CD4-positive, alpha-beta T cell (primary cell): ENCODE measurements at regions not wholly inside any gene's neighbourhood (a gene's known extent, or its start where the extent isn't known, plus 50 kb on each side); places are given as distances from the start of the nearest gene placed in this dataset.

Source experiments
- ATAC-seq: fragments of 200-7000 bp; cut with Tn5 transposase; one replicate; pipeline ENCODE4 v1.10.0; 2022; ENCODE audit warnings: mild to moderate bottlenecking; ENCODE audit not compliant: poor library complexity
- CTCF ChIA-PET: fragments of 350-600 bp; sonication (Branson Sonifier 250); formaldehyde crosslinking; loops from one replicate; lab custom pipeline; 2021; ENCODE audit warnings: antibody characterized with exemption, inconsistent platforms; lab: Charles Lee
- POLR2A ChIA-PET: fragments of 350-600 bp; sonication (Branson Sonifier 250); formaldehyde crosslinking; loops from one replicate; lab custom pipeline; 2021; ENCODE audit warnings: antibody characterized with exemption, inconsistent platforms; lab: Charles Lee
- DNase-seq, 14 experiments: peaks; one replicate each; pipeline ENCODE4 v3.0.0-alpha.2; 2013 to 2020; ENCODE audit warnings: mixed read lengths in 2 of 14
- H3K27ac ChIP-seq, 2 donors: one replicate each; pipeline versions ENCODE4 v1.5.1 to v1.7.0; 2013; ENCODE audit warnings: low read length in 2 of 2, low read depth in 1 of 2, mild to moderate bottlenecking in 1 of 2
- H3K27me3 ChIP-seq, 2 experiments: 1 replicate in 1 of 2; 2 replicates in 1 of 2; pipeline versions ENCODE4 v1.6.1 to v1.7.0; 2013; ENCODE audit warnings: low read length in 2 of 2, control low read depth in 1 of 2, mild to moderate bottlenecking in 1 of 2, moderate library complexity in 1 of 2; ENCODE audit not compliant: insufficient read depth in 2 of 2, control insufficient read depth in 1 of 2
- H3K36me3 ChIP-seq: one replicate; pipeline ENCODE4 v1.6.1; 2013; ENCODE audit warnings: low read length, control low read depth; ENCODE audit not compliant: insufficient read depth
- H3K4me1 ChIP-seq: one replicate; pipeline ENCODE4 v1.6.1; 2013; ENCODE audit warnings: low read length, control low read depth; ENCODE audit not compliant: insufficient read depth
- H3K4me3 ChIP-seq: one replicate; pipeline ENCODE4 v1.5.1; 2013; ENCODE audit warnings: mild to moderate bottlenecking, low read length, moderate library complexity
- H3K9me3 ChIP-seq, 2 experiments: 1 replicate in 1 of 2; 2 replicates in 1 of 2; pipeline versions ENCODE4 v1.6.1 to v1.7.0; 2013; ENCODE audit warnings: low read length in 2 of 2, mild to moderate bottlenecking in 2 of 2, control low read depth in 1 of 2, moderate library complexity in 1 of 2; ENCODE audit not compliant: control insufficient read depth in 1 of 2, insufficient read depth in 1 of 2
- H3K27ac Mint-ChIP-seq: one replicate; pipeline ENCODE4 v1.8.0; 2020; ENCODE audit warnings: mixed read lengths
- H3K27me3 Mint-ChIP-seq: one replicate; pipeline ENCODE4 v1.8.0; 2021; ENCODE audit warnings: mixed read lengths
- H3K36me3 Mint-ChIP-seq: one replicate; pipeline ENCODE4 v1.8.0; 2021; ENCODE audit warnings: low read depth, mixed read lengths
- H3K4me1 Mint-ChIP-seq: one replicate; pipeline ENCODE4 v1.8.0; 2021; ENCODE audit warnings: low read depth, mixed read lengths
- H3K4me3 Mint-ChIP-seq: one replicate; pipeline ENCODE4 v1.8.0; 2020; ENCODE audit warnings: mild to moderate bottlenecking, mixed read lengths
- H3K9me3 Mint-ChIP-seq: one replicate; pipeline ENCODE4 v1.8.0; 2020; ENCODE audit warnings: mixed read lengths
- intact Hi-C, 2 experiments: fragments of 100-400 bp; cut with DNase I in 1 of 2; cut with micrococcal nuclease in 1 of 2; formaldehyde crosslinking; loops; one replicate each; pipeline versions ENCODE4 v1.15.1 to v1.9.0; 2023 to 2025; cut with DNase I, micrococcal nuclease
- TF ChIP-seq, protein P1 (sequence below): fragments of 200-600 bp; IDR thresholded peaks from one replicate; pipeline ENCODE4 v1.8.0; 2022; ENCODE audit warnings: antibody characterized with exemption, mild to moderate bottlenecking

DNA sequence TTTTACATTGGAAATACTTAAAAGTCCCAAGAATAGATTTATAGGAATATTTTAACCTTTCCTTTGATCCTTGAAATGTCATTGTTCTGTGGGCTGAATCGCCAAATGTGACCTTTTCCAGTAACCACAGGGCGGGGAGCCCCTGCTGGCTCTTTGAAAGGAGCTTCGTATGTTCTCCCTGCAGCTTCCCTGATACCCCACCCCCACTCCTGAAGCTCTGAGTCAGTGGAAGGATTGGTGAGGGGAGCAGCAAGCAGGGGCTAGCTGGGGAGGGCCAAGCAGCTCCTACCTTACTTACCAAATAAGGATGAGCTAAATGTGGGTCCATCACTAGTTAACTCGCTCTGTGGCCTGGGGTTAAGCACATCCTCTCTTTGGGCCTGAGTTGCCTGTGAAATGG lies 87.7 kb downstream of the CHST1 start:
- peaks cover 61% of the 10 kb centered on the region for H3K27me3 Mint-ChIP-seq
- no peaks in the 10 kb centered on the region for H3K9me3 Mint-ChIP-seq
- no peaks in the 10 kb centered on the region for H3K36me3 Mint-ChIP-seq
- Histone ChIP-seq H3K27ac (no peak overlapping the region), H3K9me3 (peaks cover 0 to 7% of the 10 kb centered on the region in 2 experiments), H3K4me1 (no peaks in the 10 kb centered on the region), H3K27me3 (peaks cover 19 to 23% of the 10 kb centered on the region in 2 experiments), H3K36me3 (no peaks in the 10 kb centered on the region), H3K4me3 (no peak overlapping the region)
- POLR2A ChIA-PET = no interaction called here
- no peak for ATAC-seq
- intact Hi-C loops = no loop called here
- H3K27ac Mint-ChIP-seq = no peak overlapping the region
- TF ChIP-seq, protein P1, sequence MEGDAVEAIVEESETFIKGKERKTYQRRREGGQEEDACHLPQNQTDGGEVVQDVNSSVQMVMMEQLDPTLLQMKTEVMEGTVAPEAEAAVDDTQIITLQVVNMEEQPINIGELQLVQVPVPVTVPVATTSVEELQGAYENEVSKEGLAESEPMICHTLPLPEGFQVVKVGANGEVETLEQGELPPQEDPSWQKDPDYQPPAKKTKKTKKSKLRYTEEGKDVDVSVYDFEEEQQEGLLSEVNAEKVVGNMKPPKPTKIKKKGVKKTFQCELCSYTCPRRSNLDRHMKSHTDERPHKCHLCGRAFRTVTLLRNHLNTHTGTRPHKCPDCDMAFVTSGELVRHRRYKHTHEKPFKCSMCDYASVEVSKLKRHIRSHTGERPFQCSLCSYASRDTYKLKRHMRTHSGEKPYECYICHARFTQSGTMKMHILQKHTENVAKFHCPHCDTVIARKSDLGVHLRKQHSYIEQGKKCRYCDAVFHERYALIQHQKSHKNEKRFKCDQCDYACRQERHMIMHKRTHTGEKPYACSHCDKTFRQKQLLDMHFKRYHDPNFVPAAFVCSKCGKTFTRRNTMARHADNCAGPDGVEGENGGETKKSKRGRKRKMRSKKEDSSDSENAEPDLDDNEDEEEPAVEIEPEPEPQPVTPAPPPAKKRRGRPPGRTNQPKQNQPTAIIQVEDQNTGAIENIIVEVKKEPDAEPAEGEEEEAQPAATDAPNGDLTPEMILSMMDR = no peak
- H3K4me1 Mint-ChIP-seq = no peaks in the 10 kb centered on the region
- no peak overlapping the region for H3K4me3 Mint-ChIP-seq
- CTCF ChIA-PET = no interaction called here
- no peak for DNase-seq

DNA sequence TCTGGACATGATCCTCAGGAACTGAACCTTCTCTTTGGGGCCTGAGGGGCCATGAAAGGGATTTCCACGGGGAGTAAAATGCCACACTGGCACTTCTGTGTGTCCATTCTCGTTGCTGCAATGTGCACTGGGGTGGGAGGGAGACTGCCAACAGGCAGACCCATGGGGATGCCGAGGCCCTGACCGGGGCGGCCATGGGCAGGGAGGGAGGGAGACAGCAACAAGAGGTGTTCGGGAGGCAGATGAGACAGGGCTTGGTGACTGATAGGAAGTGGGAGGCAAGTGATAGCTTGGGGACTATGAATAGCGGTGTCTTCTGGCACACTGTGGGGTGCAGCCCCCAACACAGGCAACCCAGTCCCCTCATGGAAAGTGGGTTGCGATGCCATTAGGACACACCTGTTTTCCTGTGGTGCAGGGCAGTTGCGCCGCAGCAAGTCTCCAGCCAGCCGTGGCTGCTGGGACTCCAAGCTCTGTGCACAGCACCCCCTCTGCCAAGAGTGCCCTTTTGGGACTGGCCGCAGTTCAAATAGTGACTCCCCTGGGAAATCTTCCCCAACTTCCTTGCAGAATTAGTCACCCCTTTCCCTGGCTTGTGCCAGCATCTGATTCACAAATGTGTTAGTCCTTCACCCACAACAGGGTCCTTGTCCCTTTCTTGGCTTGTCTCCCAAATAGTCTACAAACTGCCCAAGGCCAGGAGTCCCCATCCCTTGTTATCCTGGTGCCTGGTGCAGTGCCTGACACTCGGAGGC lies 88.8 kb downstream of the CHST1 start:
- peaks cover 0 to 7% of the 10 kb centered on the region in 2 experiments for H3K9me3 ChIP-seq
- no peak overlapping the region for H3K4me3 Mint-ChIP-seq
- DNase-seq (no peak), ATAC-seq (no peak)
- H3K27ac ChIP-seq = no peak overlapping the region
- TF ChIP-seq, protein P1 = no peak
- intact Hi-C loops = no loop called here
- no peaks in the 10 kb centered on the region for H3K4me1 ChIP-seq
- POLR2A ChIA-PET = no interaction called here
- H3K9me3 Mint-ChIP-seq = no peaks in the 10 kb centered on the region
- no peak overlapping the region for H3K4me3 ChIP-seq
- H3K27me3 Mint-ChIP-seq = peaks cover 57% of the 10 kb centered on the region
- H3K36me3 ChIP-seq = no peaks in the 10 kb centered on the region
- CTCF ChIA-PET = no interaction called here
- H3K36me3 Mint-ChIP-seq = no peaks in the 10 kb centered on the region
- H3K4me1 Mint-ChIP-seq = no peaks in the 10 kb centered on the region
- H3K27ac Mint-ChIP-seq = no peak overlapping the region
- peaks cover 10 to 27% of the 10 kb centered on the region in 2 experiments for H3K27me3 ChIP-seq

DNA sequence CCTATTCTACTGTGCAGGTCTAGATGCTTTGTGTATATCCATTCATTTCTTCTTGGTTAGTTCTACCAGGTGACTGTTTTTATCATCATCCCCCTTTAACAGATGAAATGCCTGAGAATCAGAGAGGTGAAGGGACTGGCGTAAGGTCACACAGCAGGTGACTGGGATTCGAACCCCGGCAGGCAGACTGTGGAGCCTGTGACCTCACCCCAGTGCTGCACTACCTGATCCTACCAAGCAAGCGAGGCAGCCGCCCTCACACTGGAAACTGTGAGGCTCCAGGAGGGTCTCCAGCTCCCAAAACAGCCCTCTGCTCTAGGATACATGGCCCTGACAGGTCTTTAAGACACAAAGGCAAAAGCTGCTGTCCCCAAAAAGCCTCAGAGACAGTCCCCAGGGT lies 91.7 kb downstream of the CHST1 start:
- no peaks in the 10 kb centered on the region for H3K36me3 Mint-ChIP-seq
- H3K27me3 ChIP-seq = peaks cover 5 to 18% of the 10 kb centered on the region in 2 experiments
- CTCF ChIA-PET = no interaction called here
- DNase-seq = no peak
- H3K9me3 Mint-ChIP-seq = no peaks in the 10 kb centered on the region
- ATAC-seq = no peak
- TF ChIP-seq, protein P1 = no peak
- POLR2A ChIA-PET = no interaction called here
- H3K27ac Mint-ChIP-seq = no peak overlapping the region
- no peaks in the 10 kb centered on the region for H3K4me1 ChIP-seq
- no peaks in the 10 kb centered on the region for H3K36me3 ChIP-seq
- H3K4me1 Mint-ChIP-seq = no peaks in the 10 kb centered on the region
- no peak overlapping the region for H3K4me3 Mint-ChIP-seq
- no peak overlapping the region for H3K4me3 ChIP-seq
- H3K27ac ChIP-seq = no peak overlapping the region
- peaks cover 0 to 7% of the 10 kb centered on the region in 2 experiments for H3K9me3 ChIP-seq
- intact Hi-C loops = no loop called here
- H3K27me3 Mint-ChIP-seq = peaks cover 37% of the 10 kb centered on the region
